ENCODE measurements at regions not wholly inside any gene's neighbourhood (a gene's known extent, or its start where the extent isn't known, plus 50 kb on each side); places are given as distances from the start of the nearest gene placed in this dataset.

DNA sequence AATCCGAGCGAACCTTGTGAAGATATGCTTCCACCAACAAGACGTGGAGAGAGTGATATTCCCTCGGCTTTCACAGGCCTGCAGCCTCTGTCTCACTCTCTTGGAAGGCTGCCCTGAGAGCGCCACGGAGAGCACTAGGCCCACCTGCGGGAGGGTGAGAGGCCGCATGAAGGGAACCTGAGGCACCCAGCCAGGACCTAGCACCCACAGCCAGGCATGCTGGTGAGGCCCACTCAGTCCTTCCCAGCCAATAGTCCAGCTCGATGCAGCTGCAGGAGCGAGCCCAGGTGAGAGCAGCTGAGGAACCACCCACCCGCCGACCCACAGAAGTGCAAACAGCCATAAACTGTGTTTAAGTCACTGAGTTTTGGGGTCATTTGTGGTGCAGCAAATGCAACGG lies 227.2 kb downstream of the QKI start:
- Histone ChIP-seq H2AFZ (ENCODE audit: low read depth, low read length) (no peak overlapping the region), H3K4me3 (ENCODE audit: low read length) (no peak overlapping the region), H3K36me3 (ENCODE audit: insufficient read depth, low read length) (no peaks in the 10 kb centered on the region), H3K4me1 (ENCODE audit: insufficient read depth, low read length) (peaks cover 8% of the 10 kb centered on the region), H3K9me3 (ENCODE audit: low read length) (peaks cover 6% of the 10 kb centered on the region), H3K27me3 (ENCODE audit: insufficient read depth, low read length) (no peaks in the 10 kb centered on the region)

DNA sequence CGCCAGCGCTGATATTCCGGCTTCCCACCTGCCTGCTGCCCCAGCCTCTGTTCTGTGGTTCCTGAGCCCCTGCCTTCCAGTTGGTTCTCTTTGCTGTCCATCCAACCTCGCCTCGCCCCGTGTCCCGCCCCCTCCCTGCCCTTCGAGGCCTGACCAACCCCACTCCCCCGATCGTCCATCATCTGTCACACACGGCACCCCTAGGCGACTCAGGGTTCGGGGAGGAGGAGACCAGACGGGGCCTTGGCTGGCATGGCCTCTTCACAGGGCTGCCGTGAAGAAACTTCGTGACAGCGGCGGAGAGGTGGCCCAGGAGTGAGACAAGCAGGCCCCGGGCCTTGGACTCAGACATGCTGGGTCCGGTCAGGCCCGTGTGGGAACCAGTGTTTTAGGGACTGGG lies 226.1 kb downstream of the QKI start:
- H3K27me3 ChIP-seq (ENCODE audit: insufficient read depth, low read length), result no peaks in the 10 kb centered on the region
- H2AFZ ChIP-seq (ENCODE audit: low read depth, low read length), result no peak overlapping the region
- H3K9me3 ChIP-seq (ENCODE audit: low read length), result peaks cover 6% of the 10 kb centered on the region
- no peaks in the 10 kb centered on the region for H3K36me3 ChIP-seq (ENCODE audit: insufficient read depth, low read length)
- peaks cover 7% of the 10 kb centered on the region for H3K4me1 ChIP-seq (ENCODE audit: insufficient read depth, low read length)
- H3K4me3 ChIP-seq (ENCODE audit: low read length), result no peak overlapping the region

DNA sequence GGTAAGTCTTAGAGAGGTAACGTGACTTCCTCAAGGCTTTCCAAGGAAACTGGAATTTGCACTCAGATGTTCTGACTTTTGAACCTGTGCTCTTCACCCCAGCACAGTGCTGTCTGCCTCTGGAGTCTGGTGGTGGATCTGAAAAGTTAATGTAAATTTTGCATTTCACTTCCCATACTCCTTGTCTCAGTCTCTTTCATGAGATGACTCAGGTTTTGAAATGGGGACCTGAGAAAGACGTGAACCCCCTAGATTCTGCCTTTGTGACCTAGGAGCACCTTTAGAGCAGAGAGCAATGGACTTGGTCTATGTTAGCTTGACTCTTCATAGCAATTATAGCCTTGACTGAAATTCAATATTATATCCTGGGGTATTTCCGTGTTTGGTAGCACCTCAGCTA lies 223.0 kb downstream of the QKI start:
- H2AFZ ChIP-seq (ENCODE audit: low read depth, low read length), result no peak overlapping the region
- H3K4me3 ChIP-seq (ENCODE audit: low read length), result no peak overlapping the region
- peaks cover 6% of the 10 kb centered on the region for H3K9me3 ChIP-seq (ENCODE audit: low read length)
- H3K4me1 ChIP-seq (ENCODE audit: insufficient read depth, low read length), result peaks cover 7% of the 10 kb centered on the region
- no peaks in the 10 kb centered on the region for H3K36me3 ChIP-seq (ENCODE audit: insufficient read depth, low read length)
- H3K27me3 ChIP-seq (ENCODE audit: insufficient read depth, low read length), result no peaks in the 10 kb centered on the region

DNA sequence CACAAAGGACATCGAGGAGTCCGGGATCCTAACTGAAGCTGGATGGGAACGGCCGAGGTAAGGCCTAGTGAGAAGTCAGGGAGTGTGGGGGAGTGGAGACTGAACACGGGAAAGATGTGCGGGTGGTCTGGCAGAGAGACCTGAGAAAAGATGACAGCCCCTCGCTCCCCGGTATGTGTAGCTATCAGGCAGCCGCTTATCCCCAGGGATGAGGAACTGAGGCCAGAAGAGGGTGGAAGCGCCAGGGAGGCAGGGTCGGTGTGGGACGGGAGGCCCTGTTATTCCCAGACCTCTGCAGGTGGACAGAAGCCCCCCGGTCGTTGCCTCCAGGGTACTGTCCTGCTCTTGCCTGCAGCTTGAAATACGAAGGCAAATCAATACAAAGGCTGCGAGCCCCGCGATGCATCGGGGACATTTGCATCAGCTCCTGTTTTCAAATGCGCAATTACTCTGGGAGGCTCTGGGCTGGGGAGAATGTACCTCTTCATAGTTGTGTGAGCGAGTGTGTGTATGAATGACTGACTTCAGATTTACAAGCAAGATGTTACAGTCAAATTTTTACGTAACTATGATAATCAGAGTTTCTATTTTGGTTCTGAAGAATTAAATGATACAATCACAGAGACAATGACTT lies 221.3 kb downstream of the QKI start:
- Histone ChIP-seq H3K4me3 (ENCODE audit: low read length) (no peak overlapping the region), H3K9me3 (ENCODE audit: low read length) (peaks cover 2% of the 10 kb centered on the region)

DNA sequence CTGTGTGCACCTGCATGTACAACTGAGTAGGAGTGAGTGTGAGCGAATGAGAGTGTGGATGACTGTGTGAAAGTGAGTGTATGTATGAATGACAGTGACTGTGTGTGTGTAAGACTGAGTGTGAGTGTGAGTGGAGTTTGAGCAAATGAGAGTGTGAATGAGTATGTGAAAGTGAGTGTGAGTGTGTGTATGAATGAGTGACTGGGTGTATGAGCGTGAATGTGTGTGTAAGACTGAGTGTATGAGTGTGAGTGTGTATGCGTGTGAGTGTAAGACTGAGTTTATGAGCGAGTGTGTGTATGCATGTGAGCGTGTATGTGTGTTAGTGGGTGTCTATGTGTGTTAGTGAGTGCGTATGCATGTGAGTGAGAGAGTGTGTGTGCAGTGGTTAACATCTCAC lies 220.8 kb downstream of the QKI start:
- peaks cover 7% of the 10 kb centered on the region for H3K4me1 ChIP-seq (ENCODE audit: insufficient read depth, low read length)
- no peaks in the 10 kb centered on the region for H3K36me3 ChIP-seq (ENCODE audit: insufficient read depth, low read length)

More for the DNA sequence above, 221.3 kb downstream of the QKI start:
- H3K4me1 ChIP-seq (ENCODE audit: insufficient read depth, low read length), result peaks cover 7% of the 10 kb centered on the region
- H2AFZ ChIP-seq (ENCODE audit: low read depth, low read length), result no peak overlapping the region
- no peaks in the 10 kb centered on the region for H3K36me3 ChIP-seq (ENCODE audit: insufficient read depth, low read length)
- H3K27me3 ChIP-seq (ENCODE audit: insufficient read depth, low read length), result no peaks in the 10 kb centered on the region

DNA sequence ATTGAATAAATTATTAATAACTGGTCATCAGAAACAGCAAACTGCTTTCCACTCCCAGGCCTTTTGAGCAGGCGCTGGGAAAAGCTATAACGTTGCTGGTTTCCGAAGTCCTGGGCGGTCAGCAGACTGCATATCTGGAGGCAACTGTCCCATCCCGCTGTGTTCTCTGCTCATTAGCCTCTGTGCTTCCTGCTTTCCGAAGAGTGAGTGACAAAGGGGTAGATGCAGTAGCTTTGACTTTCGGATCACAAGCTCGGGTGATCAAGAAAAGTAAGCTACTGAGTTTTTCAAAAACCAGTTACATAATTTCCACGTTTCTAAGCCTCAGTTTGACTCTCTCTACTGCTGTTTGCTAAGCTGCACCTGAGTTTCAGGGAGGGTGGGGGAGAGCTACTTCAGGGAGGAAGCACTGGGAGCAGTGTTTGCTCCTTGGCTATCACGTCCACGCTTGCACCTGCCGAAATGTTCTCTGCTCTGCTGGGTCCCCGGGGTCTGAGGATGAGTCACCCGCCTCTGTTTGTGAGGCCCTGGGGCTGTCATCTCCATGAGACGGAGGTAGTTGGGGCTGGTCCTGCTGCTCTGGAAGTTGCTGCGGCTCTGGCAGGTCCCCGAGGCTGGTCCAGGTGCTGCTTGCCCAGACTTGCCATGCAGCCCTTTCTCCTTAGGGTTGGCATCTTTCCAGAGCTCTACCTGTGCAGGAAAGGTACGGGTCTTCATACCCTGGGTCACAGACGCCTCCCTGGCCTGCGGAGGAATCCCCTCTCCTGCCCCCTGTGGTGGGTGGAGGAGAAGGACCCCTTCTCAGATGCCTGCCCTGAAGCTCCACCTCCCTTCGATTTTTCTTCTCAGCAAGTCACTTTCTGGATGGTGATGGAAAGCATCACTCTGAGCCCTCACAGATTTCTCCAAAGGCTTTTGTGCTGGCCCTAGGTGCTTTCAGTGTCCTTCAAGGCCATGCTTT lies 220.0 kb downstream of the QKI start:
- peaks cover 9% of the 10 kb centered on the region for H3K9me3 ChIP-seq (ENCODE audit: low read length)
- H3K36me3 ChIP-seq (ENCODE audit: insufficient read depth, low read length), result no peaks in the 10 kb centered on the region
- H3K27me3 ChIP-seq (ENCODE audit: insufficient read depth, low read length), result no peaks in the 10 kb centered on the region
- peaks cover 7% of the 10 kb centered on the region for H3K4me1 ChIP-seq (ENCODE audit: insufficient read depth, low read length)
- H2AFZ ChIP-seq (ENCODE audit: low read depth, low read length), result no peak overlapping the region
- no peak overlapping the region for H3K4me3 ChIP-seq (ENCODE audit: low read length)

More for the DNA sequence above, 220.8 kb downstream of the QKI start:
- Histone ChIP-seq H3K9me3 (ENCODE audit: low read length) (peaks cover 5% of the 10 kb centered on the region), H3K27me3 (ENCODE audit: insufficient read depth, low read length) (no peaks in the 10 kb centered on the region), H2AFZ (ENCODE audit: low read depth, low read length) (no peak overlapping the region), H3K4me3 (ENCODE audit: low read length) (no peak overlapping the region)

DNA sequence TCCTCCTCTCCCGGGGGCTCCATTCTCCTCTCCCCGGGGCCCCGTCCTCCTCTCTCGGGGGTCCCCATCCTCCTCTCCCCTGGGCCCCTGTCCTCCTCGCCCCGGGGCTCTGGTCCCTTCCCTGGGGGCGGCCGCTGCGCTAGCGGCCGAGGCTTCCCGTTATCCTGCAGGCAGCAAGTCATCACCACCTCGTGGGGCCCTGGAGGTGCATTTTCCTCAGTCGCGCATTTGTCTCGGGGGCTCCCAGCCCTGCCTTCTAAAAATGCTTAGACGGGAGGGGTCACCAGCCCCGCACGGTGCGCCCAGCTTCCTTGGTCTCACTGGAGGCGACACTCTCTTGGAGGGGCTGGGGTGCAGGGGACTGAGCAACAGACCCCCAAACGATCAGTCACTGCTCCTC lies 216.5 kb downstream of the QKI start:
- no peak overlapping the region for H2AFZ ChIP-seq (ENCODE audit: low read depth, low read length)
- H3K4me3 ChIP-seq (ENCODE audit: low read length), result no peak overlapping the region
- H3K36me3 ChIP-seq (ENCODE audit: insufficient read depth, low read length), result no peaks in the 10 kb centered on the region
- H3K4me1 ChIP-seq (ENCODE audit: insufficient read depth, low read length), result peaks cover 4% of the 10 kb centered on the region
- peaks cover 12% of the 10 kb centered on the region for H3K9me3 ChIP-seq (ENCODE audit: low read length)
- H3K27me3 ChIP-seq (ENCODE audit: insufficient read depth, low read length), result no peaks in the 10 kb centered on the region

DNA sequence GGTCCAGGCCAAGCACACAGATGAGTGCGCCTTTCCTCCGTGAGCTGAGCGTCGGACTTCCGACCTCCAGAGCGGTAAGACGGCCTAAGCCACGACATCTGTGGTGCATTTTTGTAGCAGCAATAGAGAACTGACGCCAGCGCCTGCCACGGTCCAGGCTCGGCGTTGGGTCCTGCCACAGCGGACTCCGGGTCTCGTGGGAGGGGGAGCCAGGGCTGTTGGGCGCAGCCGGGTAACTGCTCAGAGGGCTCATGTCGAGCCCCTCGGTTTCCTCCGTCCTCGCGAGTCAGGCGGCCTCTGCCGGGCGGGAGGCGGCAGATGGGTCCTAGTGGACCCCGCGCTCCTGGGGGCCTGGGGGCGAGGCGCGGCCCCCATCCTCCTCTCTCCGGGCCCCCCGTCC lies 216.1 kb downstream of the QKI start:
- H2AFZ ChIP-seq (ENCODE audit: low read depth, low read length), result no peak overlapping the region

DNA sequence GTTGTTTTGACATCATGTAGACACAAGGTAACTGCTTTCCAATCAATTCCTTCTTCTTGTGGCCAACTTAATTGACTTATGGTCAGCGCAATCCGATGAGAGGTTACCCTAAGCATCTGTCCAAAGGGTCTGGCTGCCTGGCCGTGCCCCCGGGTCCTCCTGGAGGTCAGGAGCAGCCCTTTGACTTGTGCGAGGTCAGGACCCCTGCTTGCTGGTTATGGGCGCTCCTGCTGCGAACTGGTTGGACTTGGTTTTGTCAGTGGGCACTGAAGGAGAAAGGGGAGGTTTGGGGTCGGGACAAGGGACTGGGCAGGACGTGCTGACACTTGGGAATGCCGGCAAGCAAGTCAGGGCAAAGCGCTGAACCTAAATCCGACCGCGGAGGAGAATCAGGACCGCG lies 215.6 kb downstream of the QKI start:
- H3K4me3 ChIP-seq (ENCODE audit: low read length), result no peak overlapping the region

More for the DNA sequence above, 216.1 kb downstream of the QKI start:
- Histone ChIP-seq H3K4me3 (ENCODE audit: low read length) (no peak overlapping the region), H3K4me1 (ENCODE audit: insufficient read depth, low read length) (no peaks in the 10 kb centered on the region), H3K36me3 (ENCODE audit: insufficient read depth, low read length) (no peaks in the 10 kb centered on the region), H3K27me3 (ENCODE audit: insufficient read depth, low read length) (no peaks in the 10 kb centered on the region), H3K9me3 (ENCODE audit: low read length) (peaks cover 12% of the 10 kb centered on the region)

More for the DNA sequence above, 215.6 kb downstream of the QKI start:
- Histone ChIP-seq H3K27me3 (ENCODE audit: insufficient read depth, low read length) (no peaks in the 10 kb centered on the region), H2AFZ (ENCODE audit: low read depth, low read length) (no peak overlapping the region), H3K36me3 (ENCODE audit: insufficient read depth, low read length) (no peaks in the 10 kb centered on the region), H3K4me1 (ENCODE audit: insufficient read depth, low read length) (no peaks in the 10 kb centered on the region), H3K9me3 (ENCODE audit: low read length) (peaks cover 12% of the 10 kb centered on the region)

All from neuron (in vitro differentiated cells).